OCI-LY3 (cell line): ENCODE measurements at regions not wholly inside any gene's neighbourhood (a gene's known extent, or its start where the extent isn't known, plus 50 kb on each side); places are given as distances from the start of the nearest gene placed in this dataset.

Source experiments
- EZH2phosphoT487 ChIP-seq: fragments of 200-600 bp; shearing (Covaris generic); IDR thresholded peaks from 2 replicates; pipeline ENCODE4 v1.6.1; 2018; ENCODE audit warnings: antibody characterized with exemption, mixed run types, low read depth
- TF ChIP-seq, protein P1 (sequence below): fragments of 200-600, 300-600 bp; sonication (generic); IDR thresholded peaks from 2 replicates; pipeline ENCODE4 v1.5.1; 2014; ENCODE audit warnings: antibody characterized with exemption, low read length, low read depth

DNA sequence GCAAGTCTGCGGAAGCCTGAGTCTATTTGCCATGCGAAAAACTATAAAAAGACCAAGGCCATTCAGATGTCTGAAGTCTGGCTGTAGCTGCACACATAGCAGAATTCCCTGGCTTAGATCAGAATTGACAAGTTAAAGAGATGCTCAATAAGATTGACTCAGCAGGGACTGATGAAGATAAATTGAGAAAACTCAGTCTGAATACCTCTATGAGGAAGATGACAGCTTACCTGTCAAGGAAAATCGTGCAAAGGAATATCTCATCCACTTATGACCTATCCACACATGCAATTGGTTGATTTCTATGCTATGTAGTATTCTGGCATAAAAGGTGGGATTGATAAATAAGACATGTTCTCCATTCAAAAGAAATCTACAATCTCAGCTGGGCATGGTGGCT is 288.6 kb downstream of the BAMBI start:
- TF ChIP-seq, protein P1, sequence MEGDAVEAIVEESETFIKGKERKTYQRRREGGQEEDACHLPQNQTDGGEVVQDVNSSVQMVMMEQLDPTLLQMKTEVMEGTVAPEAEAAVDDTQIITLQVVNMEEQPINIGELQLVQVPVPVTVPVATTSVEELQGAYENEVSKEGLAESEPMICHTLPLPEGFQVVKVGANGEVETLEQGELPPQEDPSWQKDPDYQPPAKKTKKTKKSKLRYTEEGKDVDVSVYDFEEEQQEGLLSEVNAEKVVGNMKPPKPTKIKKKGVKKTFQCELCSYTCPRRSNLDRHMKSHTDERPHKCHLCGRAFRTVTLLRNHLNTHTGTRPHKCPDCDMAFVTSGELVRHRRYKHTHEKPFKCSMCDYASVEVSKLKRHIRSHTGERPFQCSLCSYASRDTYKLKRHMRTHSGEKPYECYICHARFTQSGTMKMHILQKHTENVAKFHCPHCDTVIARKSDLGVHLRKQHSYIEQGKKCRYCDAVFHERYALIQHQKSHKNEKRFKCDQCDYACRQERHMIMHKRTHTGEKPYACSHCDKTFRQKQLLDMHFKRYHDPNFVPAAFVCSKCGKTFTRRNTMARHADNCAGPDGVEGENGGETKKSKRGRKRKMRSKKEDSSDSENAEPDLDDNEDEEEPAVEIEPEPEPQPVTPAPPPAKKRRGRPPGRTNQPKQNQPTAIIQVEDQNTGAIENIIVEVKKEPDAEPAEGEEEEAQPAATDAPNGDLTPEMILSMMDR = no peak
- TF ChIP-seq EZH2phosphoT487 = no peak
